ACC112 (cell line): ENCODE measurements at regions not wholly inside any gene's neighbourhood (a gene's known extent, or its start where the extent isn't known, plus 50 kb on each side); places are given as distances from the start of the nearest gene placed in this dataset.
"Not testable (repeated sequence)": the region's sequence is repeated elsewhere in the genome, so short reads cannot be mapped to it uniquely, and the experiment has no call there.

Experiments
- H2AFZ ChIP-seq: fragments of 200-600 bp; sonication (generic); one replicate; pipeline ENCODE4 v1.6.0; 2017; ENCODE audit warnings: antibody characterized with exemption, low read length; ENCODE audit not compliant: unreplicated experiment
- H3K27ac ChIP-seq: fragments of 200-600 bp; sonication (generic); 2 replicates; pipeline ENCODE4 v1.5.1; 2014; ENCODE audit warnings: low read depth, mild to moderate bottlenecking, antibody characterized with exemption, low read length, moderate library complexity
- H3K27me3 ChIP-seq: fragments of 200-600 bp; sonication (generic); 2 replicates; pipeline ENCODE4 v1.6.1; 2014; ENCODE audit warnings: mild to moderate bottlenecking, antibody characterized with exemption, low read length, moderate library complexity, mixed read lengths; ENCODE audit not compliant: insufficient read depth
- H3K36me3 ChIP-seq: fragments of 200-600 bp; sonication (generic); 2 replicates; pipeline ENCODE4 v1.6.1; 2016; ENCODE audit warnings: mild to moderate bottlenecking, antibody characterized with exemption, low read length, moderate library complexity, mixed read lengths; ENCODE audit not compliant: insufficient read depth
- H3K4me1 ChIP-seq: fragments of 200-600 bp; sonication (generic); one replicate; pipeline ENCODE4 v1.6.1; 2016; ENCODE audit warnings: low read length, mixed read lengths; ENCODE audit not compliant: insufficient read depth, unreplicated experiment, control insufficient read depth
- H3K4me3 ChIP-seq: fragments of 200-600 bp; sonication (generic); 2 replicates; pipeline ENCODE4 v1.5.1; 2014; ENCODE audit warnings: mild to moderate bottlenecking, low read depth, low read length
- H3K79me2 ChIP-seq: fragments of 200-600 bp; sonication (generic); one replicate; pipeline ENCODE4 v1.6.0; 2016; ENCODE audit warnings: low read length; ENCODE audit not compliant: control insufficient read depth, unreplicated experiment, insufficient read depth

GRCh38 chr15:67935244-67935643 is 95.4 kb upstream of the RNU6-1 start:
- Histone ChIP-seq H3K27ac (no peak overlapping the region), H3K4me3 (no peak overlapping the region), H2AFZ (no peak overlapping the region), H3K4me1 (no peaks in the 10 kb centered on the region), H3K79me2 (no peaks in the 10 kb centered on the region), H3K27me3 (no peaks in the 10 kb centered on the region), H3K36me3 (no peaks in the 10 kb centered on the region)

- H3K4me3 ChIP-seq: no peak overlapping the region
- no peaks in the 10 kb centered on the region for H3K36me3 ChIP-seq
- H2AFZ ChIP-seq: no peak overlapping the region
- H3K4me1 ChIP-seq: no peaks in the 10 kb centered on the region
- no peaks in the 10 kb centered on the region for H3K27me3 ChIP-seq
- no peak overlapping the region for H3K27ac ChIP-seq
- no peaks in the 10 kb centered on the region for H3K79me2 ChIP-seq
Measured at GRCh38 chr15:67936258-67936657, 96.4 kb upstream of the RNU6-1 start.

- Histone ChIP-seq H3K4me1 (peaks cover 3% of the 10 kb centered on the region), H2AFZ (no peak overlapping the region), H3K27me3 (no peaks in the 10 kb centered on the region), H3K4me3 (no peak overlapping the region), H3K36me3 (no peaks in the 10 kb centered on the region), H3K79me2 (no peaks in the 10 kb centered on the region), H3K27ac (no peak overlapping the region)
Measured at GRCh38 chr15:67937153-67937761, 97.4 kb upstream of the RNU6-1 start.

DNA sequence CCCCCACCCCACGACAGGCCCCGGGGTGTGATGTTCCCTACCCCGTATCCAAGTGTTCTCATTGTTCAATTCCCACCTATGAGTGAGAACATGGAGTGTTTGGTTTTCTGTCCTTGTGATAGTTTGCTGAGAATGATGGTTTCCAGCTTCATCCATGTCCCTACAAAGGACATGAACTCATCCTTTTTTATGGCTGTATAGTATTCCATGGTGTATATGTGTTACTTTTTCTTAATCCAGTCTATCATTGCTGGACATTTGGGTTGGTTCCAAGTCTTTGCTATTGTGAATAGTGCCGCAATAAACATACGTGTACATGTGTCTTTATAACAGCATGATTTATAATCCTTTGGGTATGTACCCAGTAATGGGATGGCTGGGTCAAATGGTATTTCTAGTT is 99.3 kb upstream of the RNU6-1 start:
- not testable (repeated sequence) for H3K79me2 ChIP-seq, H3K27me3 ChIP-seq, H2AFZ ChIP-seq, H3K4me3 ChIP-seq, H3K36me3 ChIP-seq, H3K27ac ChIP-seq, H3K4me1 ChIP-seq

GRCh38 chr15:67939588-67940323 is 99.9 kb upstream of the RNU6-1 start:
- H3K27me3 ChIP-seq, H3K27ac ChIP-seq, H3K79me2 ChIP-seq, H2AFZ ChIP-seq, H3K4me1 ChIP-seq, H3K36me3 ChIP-seq, H3K4me3 ChIP-seq: not testable (repeated sequence)

DNA sequence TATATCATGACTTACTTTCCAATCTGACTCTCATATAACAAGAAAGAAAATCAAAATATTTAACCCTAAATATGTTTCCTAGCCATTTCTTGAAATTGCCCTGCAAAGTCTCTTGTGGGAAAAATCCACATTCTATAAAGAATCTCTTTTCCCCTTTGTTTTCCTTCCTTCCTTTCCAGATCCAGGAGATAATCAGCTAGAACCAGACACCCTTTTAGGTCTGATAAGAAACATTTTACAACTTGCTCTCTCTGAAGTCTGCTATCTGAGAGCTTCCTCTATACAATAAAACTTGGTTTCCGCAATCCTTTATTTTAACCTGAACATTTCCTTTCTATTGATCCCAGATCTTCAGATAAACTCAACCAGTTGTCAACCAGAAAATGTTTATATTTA is 100.5 kb upstream of the RNU6-1 start:
- H2AFZ ChIP-seq: no peak overlapping the region
- H3K4me3 ChIP-seq: no peak overlapping the region
- H3K36me3 ChIP-seq: no peaks in the 10 kb centered on the region
- H3K4me1 ChIP-seq: peaks cover 5% of the 10 kb centered on the region
- no peaks in the 10 kb centered on the region for H3K79me2 ChIP-seq
- H3K27ac ChIP-seq: no peak overlapping the region
- H3K27me3 ChIP-seq: no peaks in the 10 kb centered on the region

GRCh38 chr15:67941648-67942310 is 101.9 kb upstream of the RNU6-1 start:
- Histone ChIP-seq H3K27me3 (no peaks in the 10 kb centered on the region), H3K79me2 (no peaks in the 10 kb centered on the region), H3K36me3 (no peaks in the 10 kb centered on the region), H2AFZ (no peak overlapping the region), H3K27ac (no peak overlapping the region), H3K4me3 (no peak overlapping the region), H3K4me1 (peaks cover 5% of the 10 kb centered on the region)

- Histone ChIP-seq H3K4me1 (peaks cover 5% of the 10 kb centered on the region), H3K4me3 (no peak overlapping the region), H3K27me3 (no peaks in the 10 kb centered on the region), H3K36me3 (no peaks in the 10 kb centered on the region), H3K79me2 (no peaks in the 10 kb centered on the region), H3K27ac (no peak overlapping the region), H2AFZ (no peak overlapping the region)
Measured at GRCh38 chr15:67943475-67943874, 103.6 kb upstream of the RNU6-1 start.

- H3K36me3 ChIP-seq: no peaks in the 10 kb centered on the region
- H3K4me1 ChIP-seq: peaks cover 5% of the 10 kb centered on the region
- no peak overlapping the region for H3K4me3 ChIP-seq
- no peaks in the 10 kb centered on the region for H3K79me2 ChIP-seq
- no peaks in the 10 kb centered on the region for H3K27me3 ChIP-seq
- H2AFZ ChIP-seq: no peak overlapping the region
- no peak overlapping the region for H3K27ac ChIP-seq
Measured at GRCh38 chr15:67944010-67944641, 104.3 kb upstream of the RNU6-1 start.

GRCh38 chr15:67945131-67945530 is 105.3 kb upstream of the RNU6-1 start:
- H3K36me3 ChIP-seq: no peaks in the 10 kb centered on the region
- no peak overlapping the region for H3K27ac ChIP-seq
- H3K27me3 ChIP-seq: no peaks in the 10 kb centered on the region
- H2AFZ ChIP-seq: no peak overlapping the region
- H3K79me2 ChIP-seq: no peaks in the 10 kb centered on the region
- H3K4me1 ChIP-seq: peaks cover 5% of the 10 kb centered on the region
- H3K4me3 ChIP-seq: no peak overlapping the region
